ENCODE measurements at regions not wholly inside any gene's neighbourhood (a gene's known extent, or its start where the extent isn't known, plus 50 kb on each side); places are given as distances from the start of the nearest gene placed in this dataset.

GRCh38 chr4:43607400-43607799 lies 714.9 kb downstream of the GRXCR1 start:
- no peaks in the 10 kb centered on the region for H3K4me1 ChIP-seq (ENCODE audit: control insufficient read depth, extremely low read depth, insufficient read depth, low read length)
- no peaks in the 10 kb centered on the region for H4K20me1 ChIP-seq (replicated peaks; ENCODE audit: control insufficient read depth, extremely low read depth, insufficient read depth, low read length)
- H3K36me3 ChIP-seq (ENCODE audit: control insufficient read depth in 2 of 2, extremely low read depth in 1 of 2, insufficient read depth in 2 of 2, low read length in 2 of 2): no peaks in the 10 kb centered on the region
- ChIA-PET CTCF (no interaction called here), POLR2A (no interaction called here)
- no peak for FAIRE-seq
- TF ChIP-seq EZH2 (IDR thresholded peaks at IDR 0.05; ENCODE audit: borderline replicate concordance, low read depth, low read length, severe bottlenecking) (no peak), POLR2A (IDR thresholded peaks at IDR 0.05; ENCODE audit: low read depth, low read length) (no peak), CTCF (IDR thresholded peaks at IDR 0.05; ENCODE audit: extremely low read depth in 1 of 2, insufficient read depth in 1 of 2, low read depth in 1 of 2, low read length in 2 of 2) (no peak), MYC (IDR thresholded peaks at IDR 0.05; ENCODE audit: low read depth, low read length) (no peak), MAX (IDR thresholded peaks at IDR 0.05; ENCODE audit: insufficient read depth, insufficient read length) (no peak), POLR2AphosphoS5 (IDR thresholded peaks at IDR 0.05; ENCODE audit: insufficient read depth, low read depth, low read length) (no peak), GATA2 (IDR thresholded peaks at IDR 0.05; ENCODE audit: insufficient read depth, insufficient read length, low read depth, low read length) (no peak), FOS (IDR thresholded peaks at IDR 0.05; ENCODE audit: borderline replicate concordance, insufficient read depth, low read length) (no peak), JUN (IDR thresholded peaks at IDR 0.05; ENCODE audit: borderline replicate concordance, insufficient read depth, insufficient read length, low read depth) (no peak)
- H3K9me3 ChIP-seq (replicated peaks; ENCODE audit: control insufficient read depth, insufficient read depth, low read length): peaks cover 2% of the 10 kb centered on the region
- H3K27me3 ChIP-seq (ENCODE audit: control insufficient read depth in 2 of 2, insufficient read depth in 2 of 2, low read length in 2 of 2): no peaks in the 10 kb centered on the region
- H3K4me3 ChIP-seq (replicated peaks in 1 of 3; ENCODE audit: insufficient read depth in 1 of 3, low read depth in 1 of 3, low read length in 3 of 3): no peak overlapping the region
- no peak overlapping the region for H2AFZ ChIP-seq (ENCODE audit: low read depth, low read length)
- BruUV-seq (replicated peaks): no TSS peak
- dilution Hi-C loops (cut with MboI; ENCODE audit: extremely low pct_ligation_motif_present, low sequenced_read_pairs): no loop called here
- intact Hi-C loops (cut with micrococcal nuclease): no loop called here
- H3K9me1 ChIP-seq (replicated peaks; ENCODE audit: control insufficient read depth, extremely low read depth, insufficient read depth, low read length): no peaks in the 10 kb centered on the region
- H3K27ac ChIP-seq (ENCODE audit: insufficient read depth, low read depth, low read length): no peak overlapping the region
- no peak for DNase-seq (ENCODE audit: low read depth, low spot score)
- no peaks in the 10 kb centered on the region for H3K79me2 ChIP-seq (ENCODE audit: control insufficient read depth, insufficient read depth, low read length)
- no peak overlapping the region for H3K9ac ChIP-seq (replicated peaks; ENCODE audit: extremely low read depth, insufficient read depth, low read length)
- H3K4me2 ChIP-seq (ENCODE audit: insufficient read depth, low read length): no peak overlapping the region
